GM21528 (cell line): ENCODE measurements at regions not wholly inside any gene's neighbourhood (a gene's known extent, or its start where the extent isn't known, plus 50 kb on each side); places are given as distances from the start of the nearest gene placed in this dataset.

Source experiments
- ATAC-seq: cut with Tn5 transposase; IDR thresholded peaks from one replicate; pipeline ENCODE4 v1.9.1; 2021; ENCODE audit warnings: mild to moderate bottlenecking, moderate library complexity; ENCODE audit not compliant: unreplicated experiment, low FRiP score

DNA sequence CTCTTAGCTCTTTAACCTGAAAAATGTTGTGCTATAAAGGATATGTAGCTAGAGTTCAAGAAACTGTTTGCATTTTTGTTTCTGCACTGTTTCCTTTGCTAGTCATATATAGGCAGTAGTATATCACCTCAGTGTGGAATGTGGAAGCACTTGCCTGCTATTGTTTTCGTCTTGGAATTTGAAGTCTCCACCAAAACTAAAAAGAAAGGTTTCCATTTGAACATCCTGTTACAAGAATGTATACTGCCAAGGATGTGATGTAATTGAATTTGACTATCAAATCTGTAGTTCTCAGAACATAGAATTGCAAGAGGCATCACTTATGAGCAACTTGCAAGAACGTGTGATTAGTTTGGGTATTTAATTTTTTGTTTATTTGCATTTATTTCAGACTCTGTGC is 51.1 kb upstream of the MEOX2 start:
- ATAC-seq, result no peak
